A549 (cell line): ENCODE measurements at regions not wholly inside any gene's neighbourhood (a gene's known extent, or its start where the extent isn't known, plus 50 kb on each side); places are given as distances from the start of the nearest gene placed in this dataset.

ENCODE experiments used
- ATAC-seq, 2 experiments: fragments of 200-7000 bp in 1 of 2; fragments of >200 bp in 1 of 2; cut with Nextera tagmentation in 1 of 2; cut with Tn5 transposase in 1 of 2; 3 replicates each; pipeline versions ENCODE4 v1.8.0 to v1.9.1; 2018 to 2020; ENCODE audit warnings: mild to moderate bottlenecking in 1 of 2, moderate library complexity in 1 of 2
- CTCF ChIA-PET: fragments of 300-600 bp; sonication (Branson Sonifier 250); formaldehyde crosslinking; extraction: SDS; loops from one replicate; lab custom pipeline; 2021; ENCODE audit warnings: antibody characterized with exemption, inconsistent platforms; lab: Yijun Ruan, JAX
- POLR2A ChIA-PET: fragments of 350-600 bp; formaldehyde crosslinking; extraction: SDS; loops from one replicate; lab custom pipeline; 2021; ENCODE audit warnings: antibody characterized with exemption, inconsistent platforms; lab: Yijun Ruan, JAX
- DNase-seq, 2 experiments: peaks; one replicate each; pipeline versions ENCODE4 v3.0.0 to v3.0.0-alpha.2; 2011 to 2016; ENCODE audit warnings: low read depth in 1 of 2, low spot score in 1 of 2
- FAIRE-seq: peaks from 2 replicates; lab custom pipeline; 2011; peaks lifted over from hg19 to GRCh38; lab: Jason Lieb, UNC
- H3K27ac ChIP-seq, 2 experiments: fragments of >200 bp; sonication (Bioruptor Twin); formaldehyde crosslinking; 3 replicates each; pipeline ENCODE4 v1.5.1; 2016 to 2017
- H3K4me1 ChIP-seq: fragments of >200 bp; sonication (Bioruptor Twin); formaldehyde crosslinking; 3 replicates; pipeline ENCODE4 v1.6.1; 2016
- H3K4me2 ChIP-seq: fragments of >200 bp; sonication (Bioruptor Twin); formaldehyde crosslinking; 3 replicates; pipeline ENCODE4 v1.6.1; 2016
- H3K4me3 ChIP-seq: fragments of >200 bp; sonication (Bioruptor Twin); formaldehyde crosslinking; 3 replicates; pipeline ENCODE4 v1.5.1; 2016
- H3K9me3 ChIP-seq: fragments of >200 bp; sonication (Bioruptor Twin); formaldehyde crosslinking; 3 replicates; pipeline ENCODE4 v1.6.1; 2016
- ATOH8 ChIP-seq: fragments of 250-450 bp; sonication (Bioruptor Pico); IDR thresholded peaks from 2 replicates; pipeline ENCODE4 v1.5.0; 2020; ENCODE audit warnings: low read depth, mild to moderate bottlenecking, moderate library complexity
- CTCF ChIP-seq: fragments of >200 bp; sonication (Bioruptor Twin); formaldehyde crosslinking; IDR thresholded peaks from 3 replicates; pipeline ENCODE4 v1.5.1; 2016
- E2F6 ChIP-seq: IDR thresholded peaks from 2 replicates; pipeline ENCODE4 v1.6.1; 2012; ENCODE audit warnings: low read depth, borderline replicate concordance
- EHMT2 ChIP-seq: fragments of 200-600 bp; sonication (generic); IDR thresholded peaks from 2 replicates; pipeline ENCODE4 v1.6.1; 2016; ENCODE audit warnings: antibody characterized with exemption, low read depth, mild to moderate bottlenecking, moderate library complexity
- ELK1 ChIP-seq: fragments of 150-350 bp; IDR thresholded peaks from 2 replicates; pipeline ENCODE4 v1.6.1; 2014; ENCODE audit warnings: low read depth, mild to moderate bottlenecking, low read length
- HES2 ChIP-seq: fragments of >200 bp; sonication (Bioruptor Twin); formaldehyde crosslinking; IDR thresholded peaks from 2 replicates; pipeline ENCODE4 v1.6.1; 2016
- HEYL ChIP-seq: fragments of 250-450 bp; sonication (Bioruptor Pico); IDR thresholded peaks from 2 replicates; pipeline ENCODE4 v1.8.0; 2021; ENCODE audit warnings: mild to moderate bottlenecking, moderate library complexity
- HOXB5 ChIP-seq: fragments of 250-450 bp; sonication (Bioruptor Pico); IDR thresholded peaks from 2 replicates; pipeline ENCODE4 v1.5.0; 2020; ENCODE audit warnings: mild to moderate bottlenecking, moderate library complexity
- KDM1A ChIP-seq: fragments of 200-600 bp; sonication (generic); IDR thresholded peaks from 2 replicates; pipeline ENCODE4 v1.6.1; 2016; ENCODE audit warnings: low read depth, mild to moderate bottlenecking
- KDM5A ChIP-seq: fragments of 200-600 bp; sonication (generic); IDR thresholded peaks from 2 replicates; pipeline ENCODE4 v1.6.1; 2016; ENCODE audit warnings: antibody characterized with exemption, mild to moderate bottlenecking
- MYC ChIP-seq: IDR thresholded peaks from 2 replicates; pipeline ENCODE4 v1.6.1; 2012; ENCODE audit warnings: mild to moderate bottlenecking, inconsistent platforms, low read length, improper control_type of control experiment, borderline replicate concordance
- NPAS2 ChIP-seq: fragments of 250-450 bp; sonication (Bioruptor Pico); IDR thresholded peaks from 2 replicates; pipeline ENCODE4 v1.8.0; 2022; ENCODE audit warnings: mild to moderate bottlenecking, moderate library complexity, borderline replicate concordance
- PHF8 ChIP-seq: fragments of 200-600 bp; sonication (generic); IDR thresholded peaks from 2 replicates; pipeline ENCODE4 v1.6.1; 2016; ENCODE audit warnings: low read depth, mild to moderate bottlenecking, antibody characterized with exemption, moderate library complexity, borderline replicate concordance
- POLR2AphosphoS2 ChIP-seq: conservative IDR thresholded peaks from 2 replicates; pipeline ENCODE4 v1.6.1; 2012; ENCODE audit warnings: low read length, improper control_type of control experiment, inconsistent platforms
- REST ChIP-seq: fragments of 200-600 bp; sonication (generic); IDR thresholded peaks from 2 replicates; pipeline ENCODE4 v1.6.1; 2016; ENCODE audit warnings: antibody characterized with exemption, mild to moderate bottlenecking, moderate library complexity
- RNF2 ChIP-seq: fragments of 200-600 bp; sonication (generic); IDR thresholded peaks from 2 replicates; pipeline ENCODE4 v1.6.1; 2016; ENCODE audit warnings: low read depth, mild to moderate bottlenecking, antibody characterized with exemption, moderate library complexity, borderline replicate concordance
- USF2 ChIP-seq: fragments of 450-650 bp; IDR thresholded peaks from 2 replicates; pipeline ENCODE4 v1.6.1; 2014; ENCODE audit warnings: antibody characterized with exemption
- ZC3H11A ChIP-seq: fragments of 450-650 bp; IDR thresholded peaks from 2 replicates; pipeline ENCODE4 v1.6.1; 2014; ENCODE audit warnings: antibody characterized with exemption, mild to moderate bottlenecking
- ZSCAN20 ChIP-seq: fragments of 250-450 bp; sonication (Bioruptor Pico); IDR thresholded peaks from 2 replicates; pipeline ENCODE4 v1.8.0; 2022; ENCODE audit warnings: mild to moderate bottlenecking, moderate library complexity
- WGBS: methylation state at CpG from one replicate; pipeline ENCODE4 v1.1.6; 2017; ENCODE audit errors: missing lambda C conversion rate; 5-methylcytosine and 5-hydroxymethylcytosine counted together

- WGBS: 40% methylated on average over 5 of the region's 7 CpGs
Measured at GRCh38 chr22:47345025-47345424, 582.6 kb downstream of the TBC1D22A start.

GRCh38 chr22:47344414-47344813 lies 582.0 kb downstream of the TBC1D22A start:
- TF ChIP-seq MYC: no peak
- no peak for TF ChIP-seq HEYL
- no peak for TF ChIP-seq USF2
- TF ChIP-seq KDM1A: no peak
- TF ChIP-seq ZSCAN20: no peak
- no peak for TF ChIP-seq PHF8
- no peak for TF ChIP-seq ZC3H11A
- no peak for TF ChIP-seq ATOH8 (CRISPR knock-in tag)
- TF ChIP-seq RNF2: no peak
- no peak for TF ChIP-seq E2F6
- TF ChIP-seq EHMT2: no peak
- TF ChIP-seq POLR2AphosphoS2: no peak
- TF ChIP-seq HES2: no peak
- TF ChIP-seq CTCF: no peak
- TF ChIP-seq, all 56 proteins: peak for 0
- Histone ChIP-seq H3K4me1 (peaks cover 6% of the 10 kb centered on the region; the same call in 1 of the 3 replicates), H3K9me3 (no peaks in the 10 kb centered on the region), H3K4me2 (no peak overlapping the region), H3K4me3 (no peak overlapping the region), H3K27ac (no peak overlapping the region)
- ATAC-seq: no peak
- no peak for FAIRE-seq
- ChIA-PET POLR2A (no interaction called here), CTCF (no interaction called here)
- WGBS: 47% methylated on average over 5 of the region's 6 CpGs
- DNase-seq: no peak

More at GRCh38 chr22:47345025-47345424, 582.6 kb downstream of the TBC1D22A start:
- no peak overlapping the region for H3K27ac ChIP-seq
- no peak overlapping the region for H3K4me3 ChIP-seq
- TF ChIP-seq HOXB5 (CRISPR knock-in tag) (no peak), POLR2AphosphoS2 (no peak), E2F6 (no peak), HEYL (no peak), MYC (no peak), ELK1 (no peak)
- TF ChIP-seq, all 56 proteins: peak for 0
- no peak for FAIRE-seq
- Histone ChIP-seq H3K4me1 (peaks cover 6% of the 10 kb centered on the region; the same call in 1 of the 3 replicates), H3K9me3 (no peaks in the 10 kb centered on the region), H3K4me2 (no peak overlapping the region)
- DNase-seq: no peak
- CTCF ChIA-PET: no interaction called here
- ATAC-seq: no peak
- POLR2A ChIA-PET: no interaction called here

GRCh38 chr22:47343611-47344010 lies 581.2 kb downstream of the TBC1D22A start:
- DNase-seq (no peak), ATAC-seq (no peak)
- CTCF ChIA-PET: no interaction called here
- Histone ChIP-seq H3K9me3 (no peaks in the 10 kb centered on the region), H3K4me3 (no peak overlapping the region)
- 73% methylated on average over 6 of the region's 8 CpGs for WGBS
- TF ChIP-seq REST: no peak
- TF ChIP-seq NPAS2 (CRISPR knock-in tag): no peak
- TF ChIP-seq ZC3H11A: no peak
- no peak for TF ChIP-seq KDM5A
- TF ChIP-seq, all 56 proteins: peak for 0
- peaks cover 6% of the 10 kb centered on the region; the same call in 1 of the 3 replicates for H3K4me1 ChIP-seq
- POLR2A ChIA-PET: no interaction called here
- no peak overlapping the region for H3K27ac ChIP-seq
- no peak overlapping the region for H3K4me2 ChIP-seq
- no peak for FAIRE-seq
